Endothelial cell (in vitro differentiated cells): ENCODE measurements at regions not wholly inside any gene's neighbourhood (a gene's known extent, or its start where the extent isn't known, plus 50 kb on each side); places are given as distances from the start of the nearest gene placed in this dataset.
"Not testable (repeated sequence)": the region's sequence is repeated elsewhere in the genome, so short reads cannot be mapped to it uniquely, and the experiment has no call there.

ENCODE experiments used
- DNase-seq: peaks from one replicate; pipeline ENCODE4 v3.0.0; 2021; ENCODE audit warnings: low spot score
- H3K27ac Mint-ChIP-seq: one replicate; pipeline ENCODE4 v1.8.0; 2021; ENCODE audit warnings: mixed read lengths, inconsistent platforms; ENCODE audit not compliant: unreplicated experiment
- H3K27me3 Mint-ChIP-seq: one replicate; pipeline ENCODE4 v1.8.0; 2021; ENCODE audit warnings: mild to moderate bottlenecking, moderate library complexity, mixed read lengths, inconsistent platforms; ENCODE audit not compliant: unreplicated experiment
- H3K36me3 Mint-ChIP-seq: one replicate; pipeline ENCODE4 v1.8.0; 2021; ENCODE audit warnings: mild to moderate bottlenecking, low read depth, mixed read lengths, inconsistent platforms; ENCODE audit not compliant: unreplicated experiment
- H3K4me1 Mint-ChIP-seq: one replicate; pipeline ENCODE4 v1.8.0; 2021; ENCODE audit warnings: mild to moderate bottlenecking, mixed read lengths, inconsistent platforms; ENCODE audit not compliant: unreplicated experiment
- H3K4me3 Mint-ChIP-seq: one replicate; pipeline ENCODE4 v1.8.0; 2021; ENCODE audit warnings: mild to moderate bottlenecking, mixed read lengths, inconsistent platforms; ENCODE audit not compliant: unreplicated experiment
- H3K9me3 Mint-ChIP-seq: one replicate; pipeline ENCODE4 v1.8.0; 2021; ENCODE audit warnings: mixed read lengths, inconsistent platforms; ENCODE audit not compliant: unreplicated experiment
- CTCF ChIP-seq: fragments of 200-600 bp; sonication (generic); IDR thresholded peaks from one replicate; pipeline ENCODE4 v1.5.0; 2021; ENCODE audit warnings: antibody characterized with exemption; ENCODE audit not compliant: unreplicated experiment

DNA sequence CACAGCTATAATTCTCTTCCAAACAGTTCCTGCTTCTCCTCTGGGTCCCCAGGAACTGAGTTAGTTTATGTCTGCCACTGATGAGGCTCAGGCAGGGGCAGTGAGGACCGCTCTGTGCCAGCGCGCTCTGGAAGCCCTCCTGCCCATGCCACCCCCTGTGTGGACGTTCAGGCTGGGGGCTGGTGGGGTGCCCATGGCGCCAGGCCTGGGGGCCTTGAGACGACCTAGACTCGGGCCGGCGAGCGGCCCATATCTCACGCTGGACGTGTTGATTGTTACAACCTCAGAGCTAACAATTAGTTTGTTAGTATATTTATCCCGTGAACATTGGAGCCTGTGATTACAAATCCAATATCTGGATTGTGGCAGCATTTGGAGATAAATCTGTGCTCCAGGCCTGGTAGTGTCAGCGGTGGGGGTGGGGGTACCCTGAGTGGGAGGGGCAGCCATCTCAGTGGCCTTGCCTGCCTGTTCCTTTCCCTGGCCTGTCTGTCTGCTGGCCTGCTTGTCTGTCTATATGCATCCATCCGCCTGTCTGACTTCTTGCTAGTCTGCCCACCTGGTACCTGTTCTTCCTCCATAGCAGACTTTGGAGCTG is 256.5 kb upstream of the MVB12B start:
- no peak for TF ChIP-seq CTCF
- H3K4me3 Mint-ChIP-seq = no peak overlapping the region
- H3K36me3 Mint-ChIP-seq = peaks cover 5% of the 10 kb centered on the region
- peaks cover 8% of the 10 kb centered on the region for H3K27me3 Mint-ChIP-seq
- H3K27ac Mint-ChIP-seq = no peak overlapping the region
- no peaks in the 10 kb centered on the region for H3K4me1 Mint-ChIP-seq
- no peak for DNase-seq
- H3K9me3 Mint-ChIP-seq = no peaks in the 10 kb centered on the region

- no peak for TF ChIP-seq CTCF
- peaks cover 8% of the 10 kb centered on the region for H3K27me3 Mint-ChIP-seq
- H3K4me1 Mint-ChIP-seq = no peaks in the 10 kb centered on the region
- DNase-seq = no peak
- no peaks in the 10 kb centered on the region for H3K9me3 Mint-ChIP-seq
- no peak overlapping the region for H3K27ac Mint-ChIP-seq
- H3K4me3 Mint-ChIP-seq = no peak overlapping the region
- H3K36me3 Mint-ChIP-seq = no peaks in the 10 kb centered on the region
Measured at GRCh38 chr9:126071076-126071750, 255.4 kb upstream of the MVB12B start.

GRCh38 chr9:126077656-126078055 is 249.0 kb upstream of the MVB12B start:
- not testable (repeated sequence) for H3K27ac Mint-ChIP-seq

GRCh38 chr9:126080641-126081040 is 246.0 kb upstream of the MVB12B start:
- Mint-ChIP-seq H3K9me3 (no peaks in the 10 kb centered on the region), H3K27ac (no peak overlapping the region), H3K27me3 (peaks cover 3% of the 10 kb centered on the region), H3K4me1 (peaks cover 5% of the 10 kb centered on the region), H3K4me3 (no peak overlapping the region), H3K36me3 (no peaks in the 10 kb centered on the region)
- no peak for TF ChIP-seq CTCF
- no peak for DNase-seq

More at GRCh38 chr9:126077656-126078055, 249.0 kb upstream of the MVB12B start:
- not testable (repeated sequence) for H3K4me1 Mint-ChIP-seq, H3K9me3 Mint-ChIP-seq, H3K36me3 Mint-ChIP-seq, H3K4me3 Mint-ChIP-seq, DNase-seq, H3K27me3 Mint-ChIP-seq

GRCh38 chr9:126081746-126082145 is 244.9 kb upstream of the MVB12B start:
- no peak overlapping the region for H3K27ac Mint-ChIP-seq
- H3K27me3 Mint-ChIP-seq = peaks cover 3% of the 10 kb centered on the region
- no peaks in the 10 kb centered on the region for H3K36me3 Mint-ChIP-seq
- no peak overlapping the region for H3K4me3 Mint-ChIP-seq
- H3K4me1 Mint-ChIP-seq = peaks cover 5% of the 10 kb centered on the region
- H3K9me3 Mint-ChIP-seq = no peaks in the 10 kb centered on the region
- TF ChIP-seq CTCF = no peak
- DNase-seq = no peak
